NCI-H510A treated with DMSO at 0.1 percent for 48 hours (cell line): ENCODE measurements at regions not wholly inside any gene's neighbourhood (a gene's known extent, or its start where the extent isn't known, plus 50 kb on each side); places are given as distances from the start of the nearest gene placed in this dataset.

Experiments
- DNase-seq: peaks from one replicate; lab custom pipeline; 2025; lab: John Stamatoyannopoulos, UW

GRCh38 chr15:35657679-35658311 is 111.8 kb upstream of the DPH6 start:
- DNase-seq: no peak

DNA sequence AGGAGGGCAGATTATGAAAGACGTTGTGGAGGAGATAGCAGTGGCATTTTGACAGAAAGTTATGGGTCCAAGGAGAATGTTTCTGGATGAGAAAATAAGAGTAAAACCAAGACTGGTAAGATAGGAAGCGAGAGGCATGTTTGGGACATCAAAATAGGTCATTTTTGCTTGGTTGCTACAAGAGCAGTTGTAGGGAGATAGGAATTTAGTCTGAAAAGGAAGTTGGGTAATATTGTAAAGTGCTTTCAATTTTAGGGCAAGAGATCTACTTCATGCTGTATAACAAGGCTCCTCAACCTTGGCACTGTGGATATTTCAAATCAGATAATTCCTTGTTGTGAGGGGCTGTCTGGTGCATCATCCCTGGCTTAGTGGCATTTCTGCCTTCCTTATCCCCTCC is 118.0 kb upstream of the DPH6 start:
- DNase-seq: no peak

- DNase-seq: no peak
Observed at GRCh38 chr15:35665896-35666536, 120.1 kb upstream of the DPH6 start.

- no peak for DNase-seq
Observed at GRCh38 chr15:35667908-35668307, 121.9 kb upstream of the DPH6 start.

GRCh38 chr15:35669021-35669420 is 123.1 kb upstream of the DPH6 start:
- DNase-seq: no peak

DNA sequence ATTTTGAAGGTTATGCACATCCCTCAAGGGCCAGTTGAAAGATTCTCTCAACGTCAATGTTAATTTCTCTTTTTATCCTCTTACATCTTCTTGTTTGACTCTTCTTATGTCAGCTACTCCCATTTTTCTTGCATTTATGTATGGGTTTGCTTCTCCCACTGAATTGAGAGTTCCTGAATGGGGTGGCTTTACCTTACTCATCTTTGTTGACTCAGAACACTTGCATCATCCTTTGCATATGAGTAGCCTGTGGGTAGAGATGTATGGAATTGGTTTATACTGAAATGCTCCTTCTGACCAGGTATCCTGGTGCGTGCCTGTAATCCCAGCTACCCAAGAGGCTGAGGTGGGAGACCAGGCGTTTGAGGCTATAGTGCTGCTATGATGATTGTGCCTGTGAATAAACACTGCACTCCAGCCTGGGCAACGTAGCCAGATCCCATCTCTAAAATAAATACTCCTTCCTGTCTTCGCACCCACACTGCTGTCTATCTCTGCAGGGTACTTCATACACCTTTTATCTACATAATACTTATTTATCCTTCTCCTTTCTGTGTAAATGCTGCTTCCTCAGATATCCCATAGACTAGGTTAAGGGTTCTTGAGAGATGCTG is 123.6 kb upstream of the DPH6 start:
- no peak for DNase-seq

DNA sequence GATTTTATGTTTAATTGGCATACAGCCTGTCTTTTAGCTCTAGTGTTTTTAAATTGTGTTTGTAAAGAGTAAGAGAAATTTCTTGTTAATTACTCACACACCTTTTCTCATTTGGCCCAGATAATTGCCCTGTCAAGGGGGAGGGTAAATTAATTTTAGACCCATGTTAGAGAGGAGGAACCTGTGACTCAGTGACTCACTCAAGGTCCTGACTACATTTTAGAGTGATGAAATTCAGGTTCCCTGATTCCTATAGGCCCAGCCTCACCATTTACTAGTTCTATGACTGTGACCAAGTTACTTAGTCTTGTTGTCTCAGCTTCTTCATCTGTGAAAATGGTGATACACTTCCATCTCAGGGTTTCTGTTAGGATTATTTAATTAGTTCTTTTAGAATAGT is 125.2 kb upstream of the DPH6 start:
- DNase-seq: no peak

GRCh38 chr15:35671981-35672380 is 126.0 kb upstream of the DPH6 start:
- DNase-seq: no peak

DNA sequence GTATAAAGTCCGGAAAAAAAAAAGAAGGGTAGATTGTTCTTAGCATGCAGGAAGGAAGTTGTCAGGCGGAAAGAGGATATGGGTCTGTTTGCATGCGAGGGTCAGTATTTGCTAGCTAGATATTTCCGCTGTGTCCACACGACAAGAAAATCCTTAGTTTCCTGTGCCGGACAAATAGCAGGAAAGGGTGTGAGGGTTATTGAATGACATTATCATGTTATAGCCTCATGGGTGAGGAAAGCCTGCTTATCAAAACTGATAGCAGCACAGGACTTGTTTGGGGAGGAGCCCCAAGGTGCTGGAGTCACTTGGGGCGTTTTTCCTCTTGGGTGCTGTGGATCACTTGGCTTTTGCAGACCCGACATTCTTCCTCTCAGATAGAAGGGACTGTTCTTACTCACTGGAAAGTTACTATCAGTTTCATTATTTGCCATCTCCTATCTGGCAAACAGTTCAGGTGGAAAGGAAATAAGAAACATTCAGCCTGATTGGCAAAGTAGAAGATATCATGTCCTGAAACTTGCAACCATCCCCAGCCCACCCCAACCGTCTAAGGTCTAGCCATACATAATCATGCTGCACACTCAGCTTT is 127.2 kb upstream of the DPH6 start:
- DNase-seq: no peak

- peak; percentile 42 for DNase-seq
Observed at GRCh38 chr15:35674873-35675781, 129.2 kb upstream of the DPH6 start.

DNA sequence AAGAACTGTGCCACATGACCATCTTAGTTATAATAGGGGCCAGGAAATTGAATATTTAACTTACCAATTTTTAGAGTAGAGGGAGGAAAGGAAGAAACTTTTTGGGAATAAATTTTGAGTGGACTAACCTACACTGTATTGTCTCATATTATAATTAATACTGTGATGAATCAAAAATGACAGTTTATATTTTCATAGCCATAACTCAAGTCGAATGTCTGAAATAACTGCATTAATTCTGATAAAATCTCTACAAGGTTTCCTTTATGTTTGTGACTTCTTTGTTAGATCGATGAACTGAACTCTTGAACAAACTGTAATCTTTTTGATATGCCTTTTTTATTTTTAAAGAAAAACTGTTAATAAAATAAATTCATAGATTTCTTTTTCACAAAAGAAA is 132.8 kb upstream of the DPH6 start:
- DNase-seq: no peak

DNA sequence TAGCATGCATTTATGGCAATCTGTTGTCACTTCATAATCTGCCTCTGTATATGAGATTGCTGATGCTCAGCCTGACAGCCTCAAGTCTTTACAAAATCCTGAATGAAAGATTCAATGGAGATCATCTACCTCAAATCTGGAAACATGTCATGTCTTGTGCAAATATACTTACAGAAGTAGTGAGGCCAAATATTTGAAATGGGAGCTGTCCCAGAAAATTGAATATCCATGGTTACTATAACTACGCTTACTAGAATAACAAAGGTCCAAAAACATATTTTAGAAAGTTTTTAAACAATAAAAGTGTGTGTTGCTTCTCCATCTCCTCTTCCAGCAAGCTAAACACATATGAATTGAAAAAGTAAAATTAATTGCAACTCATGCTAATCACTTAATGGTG is 133.2 kb upstream of the DPH6 start:
- no peak for DNase-seq

DNA sequence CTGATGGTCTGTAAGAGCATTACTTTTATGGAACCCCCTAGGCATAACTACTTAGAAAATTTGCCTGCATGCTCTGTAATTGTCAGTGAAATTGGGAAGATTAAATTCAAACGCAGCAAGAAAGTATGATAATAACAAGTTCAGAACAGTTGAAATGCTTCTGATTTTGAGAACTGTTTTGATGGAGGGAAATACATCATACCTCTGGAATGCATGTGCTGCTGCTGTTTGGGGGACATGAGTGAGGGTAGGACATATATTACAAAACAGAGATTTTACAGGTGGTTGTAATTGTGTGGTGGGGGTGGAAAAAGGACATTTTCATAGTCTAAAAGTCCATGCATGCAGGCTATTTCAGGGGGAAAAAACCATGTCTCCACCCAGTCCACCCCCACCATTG is 135.0 kb upstream of the DPH6 start:
- DNase-seq: no peak

- no peak for DNase-seq
Observed at GRCh38 chr15:35686347-35686746, 140.4 kb upstream of the DPH6 start.

DNA sequence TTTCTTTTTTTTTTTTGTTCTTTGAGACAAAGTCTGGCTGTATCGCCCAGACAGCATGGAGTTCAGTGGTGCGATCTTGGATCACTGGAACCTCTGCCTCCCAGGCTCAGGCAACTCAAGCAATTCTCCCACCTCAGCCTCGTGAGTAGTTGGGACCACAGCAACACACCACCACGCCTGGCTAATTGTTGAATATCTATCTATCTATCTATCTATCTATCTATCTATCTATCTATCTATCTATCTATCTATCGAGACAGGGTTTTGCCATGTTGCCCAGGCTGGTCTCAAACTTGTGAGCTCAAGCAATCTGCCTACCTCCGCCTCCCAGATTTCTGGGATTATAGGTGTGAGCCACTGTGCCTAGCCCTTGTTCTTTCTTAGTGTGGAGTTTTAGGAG is 143.3 kb upstream of the DPH6 start:
- DNase-seq: no peak

DNA sequence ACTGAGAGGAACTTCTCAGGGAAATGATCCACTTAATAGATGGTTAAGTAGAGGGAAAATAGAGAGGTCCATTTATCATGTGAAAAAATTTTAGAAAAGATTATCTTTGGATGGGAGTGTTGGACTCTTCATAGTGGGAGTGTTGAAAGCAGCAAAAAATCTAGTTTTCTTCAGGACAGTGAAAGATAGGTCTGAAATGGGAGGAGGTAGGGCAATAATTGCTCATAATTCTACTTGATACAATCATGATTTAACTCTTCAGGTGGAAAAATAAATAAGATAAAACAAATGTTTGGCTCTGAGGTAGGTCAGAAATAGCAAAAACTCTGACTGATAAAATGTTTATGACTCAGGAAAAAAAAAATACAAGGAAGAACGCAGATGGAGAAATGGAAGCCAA is 144.1 kb upstream of the DPH6 start:
- no peak for DNase-seq

DNA sequence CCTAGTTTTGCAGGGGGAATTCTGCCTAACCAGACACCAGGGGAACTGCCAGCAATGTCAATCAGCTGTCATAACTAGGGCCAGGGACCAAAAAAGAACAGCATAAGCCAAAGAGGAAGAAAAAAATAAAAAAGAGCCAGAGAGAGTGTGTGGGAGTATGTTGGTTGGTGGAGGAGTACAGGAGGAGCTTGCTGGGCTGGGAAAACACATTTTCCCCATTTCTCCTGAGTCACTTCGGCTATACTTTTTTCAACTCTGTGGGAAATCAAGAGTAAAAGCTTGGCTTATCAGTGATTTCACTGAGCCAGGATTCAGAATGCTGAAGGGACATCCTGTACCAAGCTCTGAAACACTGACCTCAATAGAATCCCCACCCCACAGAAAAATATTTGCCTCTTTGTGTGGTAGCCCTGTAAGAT is 144.7 kb upstream of the DPH6 start:
- no peak for DNase-seq

GRCh38 chr15:35691173-35691761 is 145.3 kb upstream of the DPH6 start:
- DNase-seq: no peak

DNA sequence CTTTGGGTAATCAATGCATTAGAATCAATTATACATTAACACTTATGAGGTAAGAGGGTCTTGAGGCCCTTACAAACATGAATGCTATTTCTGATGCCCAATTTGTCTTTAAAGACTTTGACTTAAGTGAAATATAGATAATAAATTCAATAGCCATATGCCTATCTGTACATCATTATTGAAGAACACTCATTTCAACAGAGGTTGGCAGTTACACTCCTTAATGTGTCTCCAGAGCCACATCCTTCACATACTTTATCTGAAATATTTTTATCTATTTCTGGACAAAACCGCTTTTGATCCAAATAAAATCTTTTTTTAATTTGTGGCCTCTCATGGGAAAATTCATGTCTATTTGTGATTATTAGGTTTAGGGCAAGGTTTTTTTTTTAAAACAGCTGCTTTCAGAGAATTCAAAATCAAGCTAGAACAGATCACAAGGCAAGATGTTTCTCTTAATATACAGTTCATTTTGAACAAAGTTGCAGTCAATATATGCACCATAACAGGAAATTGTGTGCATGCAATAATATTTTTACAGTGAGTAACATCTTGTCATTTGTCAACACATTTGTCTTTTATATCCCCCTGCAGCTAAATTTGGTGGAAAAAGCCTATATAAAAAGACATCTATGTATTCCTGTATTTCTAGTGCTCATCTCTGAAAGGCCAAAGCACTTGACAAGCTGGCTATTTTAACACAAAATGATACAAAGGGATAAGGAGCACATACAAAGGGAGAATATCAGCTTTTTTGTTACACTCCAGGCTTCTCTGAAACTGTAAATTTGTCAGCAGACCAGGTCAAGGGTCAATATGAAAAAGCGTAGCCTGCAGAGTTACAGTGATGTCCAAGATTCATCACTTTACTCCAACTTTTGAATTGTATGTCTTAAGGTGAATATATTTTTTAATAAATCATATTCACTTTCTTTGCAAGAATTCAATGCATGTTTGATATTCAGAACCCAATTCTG is 146.2 kb upstream of the DPH6 start:
- DNase-seq: no peak

DNA sequence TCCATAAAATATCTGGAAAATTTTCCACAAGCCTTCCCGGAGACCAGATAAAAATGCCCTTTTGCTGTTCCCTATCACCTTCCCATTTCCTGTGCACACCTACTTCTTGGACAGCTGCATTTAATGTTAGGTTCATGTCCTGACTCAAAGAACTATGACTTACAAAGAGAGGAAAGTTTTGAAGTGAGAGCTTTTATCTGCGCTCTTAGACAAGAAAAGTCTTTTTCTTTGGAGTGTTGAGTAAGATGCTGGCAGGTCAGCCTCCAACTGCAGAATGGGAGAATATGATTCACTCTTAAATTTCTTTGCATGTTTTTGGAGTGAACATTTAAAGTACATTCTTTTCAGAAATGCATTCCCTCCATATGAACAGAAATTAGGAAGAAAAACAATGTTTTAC is 147.3 kb upstream of the DPH6 start:
- DNase-seq: no peak

- no peak for DNase-seq
Observed at GRCh38 chr15:35693886-35694285, 147.9 kb upstream of the DPH6 start.
